ENCODE measurements at regions not wholly inside any gene's neighbourhood (a gene's known extent, or its start where the extent isn't known, plus 50 kb on each side); places are given as distances from the start of the nearest gene placed in this dataset.

GRCh38 chr20:10915815-10916214, 242.0 kb upstream of the JAG1 start:
- Mint-ChIP-seq H3K36me3 (no peaks in the 10 kb centered on the region), H3K9me3 (peaks cover 10% of the 10 kb centered on the region), H3K4me1 (no peaks in the 10 kb centered on the region), H3K27me3 (ENCODE audit: insufficient read depth, low read depth) (peaks cover 2% of the 10 kb centered on the region), H3K4me3 (no peak overlapping the region), H3K27ac (no peak overlapping the region)
- H3K79me2 ChIP-seq (ENCODE audit: low read depth) = no peaks in the 10 kb centered on the region
- H3K27me3 ChIP-seq = no peaks in the 10 kb centered on the region
- no peaks in the 10 kb centered on the region for H4K20me1 ChIP-seq (ENCODE audit: low read depth)
- H3K4me3 ChIP-seq = no peak overlapping the region
- H3K4me2 ChIP-seq = no peak overlapping the region
- no peaks in the 10 kb centered on the region for H3K9me3 ChIP-seq (ENCODE audit: low read depth)
- no peak overlapping the region for H2AFZ ChIP-seq (replicated peaks)
- no peak overlapping the region for H3K27ac ChIP-seq
- H3F3A ChIP-seq (ENCODE audit: low read depth) = no peaks in the 10 kb centered on the region
- H3K9ac ChIP-seq = no peak overlapping the region
- no peak for TF ChIP-seq EZH2phosphoT487 (IDR thresholded peaks at IDR 0.05)
- no peak for TF ChIP-seq CTCF (IDR thresholded peaks at IDR 0.05)
- no peak for TF ChIP-seq EZH2 (IDR thresholded peaks at IDR 0.05)
- H3K36me3 ChIP-seq = no peaks in the 10 kb centered on the region
- no peak for DNase-seq (ENCODE audit: low spot score)
- no peaks in the 10 kb centered on the region for H3K4me1 ChIP-seq

- no peaks in the 10 kb centered on the region for H3K27me3 ChIP-seq
- H3K4me1 Mint-ChIP-seq = no peaks in the 10 kb centered on the region
Measured at GRCh38 chr20:10916312-10916711, 242.5 kb upstream of the JAG1 start.

GRCh38 chr20:10917826-10918225, 244.0 kb upstream of the JAG1 start:
- H3K9me3 ChIP-seq (ENCODE audit: low read depth) = no peaks in the 10 kb centered on the region
- Mint-ChIP-seq H3K9me3 (peaks cover 10% of the 10 kb centered on the region), H3K4me3 (no peak overlapping the region), H3K27ac (no peak overlapping the region), H3K4me1 (peaks cover 8% of the 10 kb centered on the region), H3K27me3 (ENCODE audit: insufficient read depth, low read depth) (peaks cover 2% of the 10 kb centered on the region), H3K36me3 (no peaks in the 10 kb centered on the region)
- H3K27me3 ChIP-seq = no peaks in the 10 kb centered on the region
- H2AFZ ChIP-seq (replicated peaks) = no peak overlapping the region
- H3K27ac ChIP-seq = no peak overlapping the region
- no peak for TF ChIP-seq EZH2 (IDR thresholded peaks at IDR 0.05)
- TF ChIP-seq CTCF (IDR thresholded peaks at IDR 0.05) = no peak
- no peak for TF ChIP-seq EZH2phosphoT487 (IDR thresholded peaks at IDR 0.05)
- DNase-seq (ENCODE audit: low spot score) = no peak
- H3K4me1 ChIP-seq = no peaks in the 10 kb centered on the region
- no peaks in the 10 kb centered on the region for H3F3A ChIP-seq (ENCODE audit: low read depth)
- H3K4me3 ChIP-seq = no peak overlapping the region
- H3K4me2 ChIP-seq = no peak overlapping the region
- H4K20me1 ChIP-seq (ENCODE audit: low read depth) = no peaks in the 10 kb centered on the region
- no peaks in the 10 kb centered on the region for H3K36me3 ChIP-seq
- H3K9ac ChIP-seq = no peak overlapping the region
- no peaks in the 10 kb centered on the region for H3K79me2 ChIP-seq (ENCODE audit: low read depth)

More at GRCh38 chr20:10916312-10916711, 242.5 kb upstream of the JAG1 start:
- no peak for DNase-seq (ENCODE audit: low spot score)
- H2AFZ ChIP-seq (replicated peaks) = no peak overlapping the region
- H3K4me1 ChIP-seq = no peaks in the 10 kb centered on the region
- no peak overlapping the region for H3K4me3 Mint-ChIP-seq
- H3K9ac ChIP-seq = no peak overlapping the region
- H3K36me3 Mint-ChIP-seq = no peaks in the 10 kb centered on the region
- no peak overlapping the region for H3K4me3 ChIP-seq
- H3K27ac ChIP-seq = no peak overlapping the region
- H3K4me2 ChIP-seq = no peak overlapping the region
- H3F3A ChIP-seq (ENCODE audit: low read depth) = no peaks in the 10 kb centered on the region
- H3K9me3 ChIP-seq (ENCODE audit: low read depth) = no peaks in the 10 kb centered on the region
- peaks cover 10% of the 10 kb centered on the region for H3K9me3 Mint-ChIP-seq
- H3K27ac Mint-ChIP-seq = no peak overlapping the region
- no peaks in the 10 kb centered on the region for H4K20me1 ChIP-seq (ENCODE audit: low read depth)
- H3K79me2 ChIP-seq (ENCODE audit: low read depth) = no peaks in the 10 kb centered on the region
- TF ChIP-seq CTCF (IDR thresholded peaks at IDR 0.05) (no peak), EZH2phosphoT487 (IDR thresholded peaks at IDR 0.05) (no peak), EZH2 (IDR thresholded peaks at IDR 0.05) (no peak)
- no peaks in the 10 kb centered on the region for H3K36me3 ChIP-seq
- H3K27me3 Mint-ChIP-seq (ENCODE audit: insufficient read depth, low read depth) = peaks cover 2% of the 10 kb centered on the region
